ENCODE measurements at regions not wholly inside any gene's neighbourhood (a gene's known extent, or its start where the extent isn't known, plus 50 kb on each side); places are given as distances from the start of the nearest gene placed in this dataset.

DNA sequence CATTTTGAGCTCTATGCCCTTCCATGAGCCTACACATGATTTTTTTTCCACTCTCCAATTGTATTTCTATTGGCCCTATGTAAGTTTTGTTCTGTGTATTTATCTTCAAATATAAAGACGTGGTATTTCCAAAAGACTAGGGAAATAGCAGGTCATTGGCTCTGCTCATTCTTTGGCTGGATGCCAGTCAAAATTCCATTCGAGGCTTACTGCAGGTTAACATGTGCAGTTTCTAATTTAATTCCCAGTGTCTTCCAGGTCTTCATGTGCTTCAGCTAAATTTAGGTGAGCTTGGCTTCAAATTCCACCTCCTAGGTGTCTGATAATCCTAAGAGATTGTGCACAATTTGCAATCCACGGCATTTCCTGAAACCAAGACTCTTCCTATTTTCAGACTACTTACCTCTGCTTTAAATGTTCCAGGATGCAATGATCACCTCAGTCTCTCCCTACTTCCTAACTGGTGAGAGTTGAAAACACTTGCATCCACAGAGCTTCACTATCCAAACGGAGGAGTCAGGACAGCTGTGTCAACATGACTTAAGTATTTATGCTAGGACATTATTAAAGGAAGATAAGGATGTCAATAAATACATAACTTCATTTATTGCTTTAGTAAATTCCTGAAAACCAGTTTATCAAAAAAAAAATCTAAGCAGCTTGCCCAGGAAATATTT lies 236.1 kb downstream of the COL12A1 start:
- Histone ChIP-seq H3K9ac (ENCODE audit: low read length) (no peak overlapping the region), H3K4me2 (replicated peaks; ENCODE audit: low read depth, low read length, poor library complexity, severe bottlenecking) (no peak overlapping the region), H3K27me3 (replicated peaks in 1 of 4; ENCODE audit: control extremely low read depth in 1 of 4, control insufficient read depth in 3 of 4, insufficient read depth in 4 of 4, low read length in 3 of 4) (no peaks in the 10 kb centered on the region), H3K9me3 (ENCODE audit: control extremely low read depth in 1 of 3, control insufficient read depth in 2 of 3, insufficient read depth in 1 of 3, low read length in 2 of 3) (peaks cover 0 to 8% (median 2%) of the 10 kb centered on the region in 3 donors), H3K36me3 (replicated peaks in 1 of 2; ENCODE audit: control extremely low read depth in 1 of 2, control insufficient read depth in 1 of 2, extremely low read depth in 1 of 2, insufficient read depth in 2 of 2, low read length in 1 of 2) (no peaks in the 10 kb centered on the region), H4K20me1 (ENCODE audit: control insufficient read depth, insufficient read depth, low read length, poor library complexity, severe bottlenecking) (no peaks in the 10 kb centered on the region), H3K27ac (ENCODE audit: low read length in 2 of 2) (no peak overlapping the region), H2AFZ (ENCODE audit: insufficient read depth, low read depth, low read length, poor library complexity, severe bottlenecking) (no peak overlapping the region), H3K79me2 (ENCODE audit: control insufficient read depth, insufficient read depth, low read length) (no peaks in the 10 kb centered on the region), H3K4me1 (ENCODE audit: control insufficient read depth in 2 of 2, insufficient read depth in 2 of 2, low read length in 2 of 2) (no peaks in the 10 kb centered on the region), H3K4me3 (ENCODE audit: control extremely low read depth in 1 of 5, extremely low read depth in 1 of 5, insufficient read depth in 1 of 5, low read depth in 2 of 5, low read length in 4 of 5) (no peak overlapping the region)
- WGBS (ENCODE audit: insufficient coverage), result 83% methylated on average over 3 of the region's 4 CpGs
- H3K4me1 Mint-ChIP-seq, result no peaks in the 10 kb centered on the region
- H3K4me3 Mint-ChIP-seq, result no peak overlapping the region
- ChIA-PET POLR2A (no interaction called here), CTCF (no interaction called here)
- intact Hi-C loops (cut with micrococcal nuclease), result no loop called here
- DNase-seq (no peak), ATAC-seq (ENCODE audit: low read depth) (no peak)
- no peaks in the 10 kb centered on the region for H3K27me3 Mint-ChIP-seq
- H3K9me3 Mint-ChIP-seq (ENCODE audit: insufficient read depth), result no peaks in the 10 kb centered on the region
- TF ChIP-seq, protein P1, sequence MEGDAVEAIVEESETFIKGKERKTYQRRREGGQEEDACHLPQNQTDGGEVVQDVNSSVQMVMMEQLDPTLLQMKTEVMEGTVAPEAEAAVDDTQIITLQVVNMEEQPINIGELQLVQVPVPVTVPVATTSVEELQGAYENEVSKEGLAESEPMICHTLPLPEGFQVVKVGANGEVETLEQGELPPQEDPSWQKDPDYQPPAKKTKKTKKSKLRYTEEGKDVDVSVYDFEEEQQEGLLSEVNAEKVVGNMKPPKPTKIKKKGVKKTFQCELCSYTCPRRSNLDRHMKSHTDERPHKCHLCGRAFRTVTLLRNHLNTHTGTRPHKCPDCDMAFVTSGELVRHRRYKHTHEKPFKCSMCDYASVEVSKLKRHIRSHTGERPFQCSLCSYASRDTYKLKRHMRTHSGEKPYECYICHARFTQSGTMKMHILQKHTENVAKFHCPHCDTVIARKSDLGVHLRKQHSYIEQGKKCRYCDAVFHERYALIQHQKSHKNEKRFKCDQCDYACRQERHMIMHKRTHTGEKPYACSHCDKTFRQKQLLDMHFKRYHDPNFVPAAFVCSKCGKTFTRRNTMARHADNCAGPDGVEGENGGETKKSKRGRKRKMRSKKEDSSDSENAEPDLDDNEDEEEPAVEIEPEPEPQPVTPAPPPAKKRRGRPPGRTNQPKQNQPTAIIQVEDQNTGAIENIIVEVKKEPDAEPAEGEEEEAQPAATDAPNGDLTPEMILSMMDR (IDR thresholded peaks at IDR 0.05), result no peak
- no peak for TF ChIP-seq EZH2 (IDR thresholded peaks at IDR 0.05; ENCODE audit: borderline replicate concordance, insufficient read depth, low read depth, low read length, poor library complexity, severe bottlenecking)
- no peak overlapping the region for H3K27ac Mint-ChIP-seq

DNA sequence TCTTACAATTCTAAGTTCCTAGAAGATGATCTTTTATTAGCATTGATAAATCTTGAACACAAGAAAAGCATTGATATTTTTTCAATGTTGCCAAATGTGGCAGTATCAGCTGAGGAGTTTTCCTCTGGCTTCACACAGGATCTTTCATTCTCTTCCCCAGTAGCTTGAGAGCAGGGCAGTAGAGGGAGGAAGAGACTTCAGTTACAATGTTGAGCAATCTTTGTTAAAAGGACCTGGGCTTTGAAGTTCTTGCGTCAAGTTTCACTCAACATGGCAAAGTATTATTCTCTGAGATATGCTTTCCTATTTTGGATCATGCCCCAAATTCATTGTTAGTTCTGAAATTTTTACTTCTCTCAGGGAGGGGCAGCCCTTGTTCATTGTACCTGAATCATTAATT lies 238.0 kb downstream of the COL12A1 start:
- Mint-ChIP-seq H3K9me3 (ENCODE audit: insufficient read depth) (peaks cover 3% of the 10 kb centered on the region), H3K4me3 (no peak overlapping the region), H3K4me1 (no peaks in the 10 kb centered on the region), H3K27ac (no peak overlapping the region), H3K27me3 (no peaks in the 10 kb centered on the region)
- Histone ChIP-seq H3K4me2 (replicated peaks; ENCODE audit: low read depth, low read length, poor library complexity, severe bottlenecking) (no peak overlapping the region), H3K79me2 (ENCODE audit: control insufficient read depth, insufficient read depth, low read length) (no peaks in the 10 kb centered on the region), H3K4me3 (ENCODE audit: control extremely low read depth in 1 of 5, extremely low read depth in 1 of 5, insufficient read depth in 1 of 5, low read depth in 2 of 5, low read length in 4 of 5) (no peak overlapping the region), H2AFZ (ENCODE audit: insufficient read depth, low read depth, low read length, poor library complexity, severe bottlenecking) (no peak overlapping the region), H3K36me3 (replicated peaks in 1 of 2; ENCODE audit: control extremely low read depth in 1 of 2, control insufficient read depth in 1 of 2, extremely low read depth in 1 of 2, insufficient read depth in 2 of 2, low read length in 1 of 2) (no peaks in the 10 kb centered on the region), H3K27me3 (replicated peaks in 1 of 4; ENCODE audit: control extremely low read depth in 1 of 4, control insufficient read depth in 3 of 4, insufficient read depth in 4 of 4, low read length in 3 of 4) (no peaks in the 10 kb centered on the region), H4K20me1 (ENCODE audit: control insufficient read depth, insufficient read depth, low read length, poor library complexity, severe bottlenecking) (no peaks in the 10 kb centered on the region), H3K9ac (ENCODE audit: low read length) (no peak overlapping the region), H3K27ac (ENCODE audit: low read length in 2 of 2) (no peak overlapping the region), H3K4me1 (ENCODE audit: control insufficient read depth in 2 of 2, insufficient read depth in 2 of 2, low read length in 2 of 2) (no peaks in the 10 kb centered on the region), H3K9me3 (ENCODE audit: control extremely low read depth in 1 of 3, control insufficient read depth in 2 of 3, insufficient read depth in 1 of 3, low read length in 2 of 3) (peaks cover 0 to 8% (median 2%) of the 10 kb centered on the region in 3 donors)
- intact Hi-C loops (cut with micrococcal nuclease), result no loop called here
- no CpG with 5 or more reads among the region's 1 CpG for WGBS (ENCODE audit: insufficient coverage)
- ChIA-PET POLR2A (no interaction called here), CTCF (no interaction called here)
- DNase-seq (no peak), ATAC-seq (ENCODE audit: low read depth) (no peak)
- no peak for TF ChIP-seq EZH2 (IDR thresholded peaks at IDR 0.05; ENCODE audit: borderline replicate concordance, insufficient read depth, low read depth, low read length, poor library complexity, severe bottlenecking)
- TF ChIP-seq, protein P1 (IDR thresholded peaks at IDR 0.05), result no peak
